Progenitor cell of endocrine pancreas (in vitro differentiated cells): ENCODE measurements at regions not wholly inside any gene's neighbourhood (a gene's known extent, or its start where the extent isn't known, plus 50 kb on each side); places are given as distances from the start of the nearest gene placed in this dataset.

Source experiments
- DNase-seq: peaks from one replicate; pipeline ENCODE4 v3.0.0; 2021; ENCODE audit warnings: low spot score; ENCODE audit not compliant: unreplicated experiment
- H3K27ac Mint-ChIP-seq: 2 replicates; pipeline ENCODE4 v1.8.0; 2021; ENCODE audit warnings: mild to moderate bottlenecking, moderate library complexity, mixed read lengths
- H3K27me3 Mint-ChIP-seq: 2 replicates; pipeline ENCODE4 v1.8.0; 2021; ENCODE audit warnings: mixed read lengths
- H3K36me3 Mint-ChIP-seq: 2 replicates; pipeline ENCODE4 v1.8.0; 2022; ENCODE audit warnings: mixed read lengths; ENCODE audit not compliant: insufficient read depth
- H3K4me1 Mint-ChIP-seq: 2 replicates; pipeline ENCODE4 v1.8.0; 2021; ENCODE audit warnings: low read depth, mixed read lengths
- H3K4me3 Mint-ChIP-seq: 2 replicates; pipeline ENCODE4 v1.8.0; 2021; ENCODE audit warnings: low read depth, mild to moderate bottlenecking, moderate library complexity, mixed read lengths
- H3K9me3 Mint-ChIP-seq: 2 replicates; pipeline ENCODE4 v1.8.0; 2021; ENCODE audit warnings: low read depth, mixed read lengths
- CTCF ChIP-seq: fragments of 200-600 bp; sonication (generic); IDR thresholded peaks from one replicate; pipeline ENCODE4 v1.5.0; 2021; ENCODE audit warnings: antibody characterized with exemption, mild to moderate bottlenecking; ENCODE audit not compliant: unreplicated experiment

DNA sequence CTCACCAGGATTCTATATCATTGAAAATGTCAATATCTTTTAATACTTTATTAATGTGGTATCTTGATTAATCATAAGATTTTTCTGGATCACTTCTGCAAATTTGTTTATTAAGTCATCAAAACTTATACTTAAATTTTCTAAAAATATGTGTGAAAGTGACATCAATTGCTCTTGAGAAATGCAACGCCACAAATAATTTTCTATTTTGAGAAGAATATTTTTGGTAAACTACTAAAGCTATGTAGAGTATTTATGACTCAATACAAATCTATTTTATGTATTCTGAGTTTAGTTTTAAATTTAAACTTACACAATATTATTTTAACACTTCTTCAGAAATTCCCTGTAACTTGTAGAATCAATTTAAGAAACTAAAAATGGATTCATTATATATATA is 263.3 kb downstream of the RASSF9 start:
- no peaks in the 10 kb centered on the region for H3K27me3 Mint-ChIP-seq
- H3K4me1 Mint-ChIP-seq: peaks cover 6% of the 10 kb centered on the region
- H3K27ac Mint-ChIP-seq: no peak overlapping the region
- no peak for TF ChIP-seq CTCF
- DNase-seq: no peak
- H3K36me3 Mint-ChIP-seq: no peaks in the 10 kb centered on the region
- no peak overlapping the region for H3K4me3 Mint-ChIP-seq
- no peaks in the 10 kb centered on the region for H3K9me3 Mint-ChIP-seq

- Mint-ChIP-seq H3K4me3 (no peak overlapping the region), H3K27me3 (no peaks in the 10 kb centered on the region), H3K27ac (no peak overlapping the region), H3K4me1 (peaks cover 3% of the 10 kb centered on the region), H3K9me3 (no peaks in the 10 kb centered on the region), H3K36me3 (no peaks in the 10 kb centered on the region)
- no peak for DNase-seq
- TF ChIP-seq CTCF: no peak
Observed at GRCh38 chr12:85573635-85574214, 262.5 kb downstream of the RASSF9 start.

DNA sequence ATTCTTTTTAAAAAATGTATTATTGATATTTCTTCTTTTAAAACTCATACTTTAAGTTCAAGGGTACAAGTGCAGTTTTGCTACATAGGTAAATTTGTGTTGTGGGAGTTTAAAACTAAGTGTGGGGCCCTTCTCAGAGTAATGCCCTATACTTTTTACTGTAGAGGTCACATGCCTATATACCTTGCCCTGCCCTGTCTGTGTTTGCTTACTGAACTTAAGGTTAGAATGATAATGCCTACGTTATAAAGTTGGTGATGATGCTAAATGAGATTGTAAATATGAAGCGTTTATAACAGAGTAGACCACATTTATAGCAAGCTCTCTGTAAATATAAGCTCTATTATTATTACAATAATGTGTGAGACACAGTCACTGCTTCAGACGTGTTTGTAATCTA is 261.9 kb downstream of the RASSF9 start:
- no peak overlapping the region for H3K4me3 Mint-ChIP-seq
- H3K4me1 Mint-ChIP-seq: peaks cover 3% of the 10 kb centered on the region
- H3K36me3 Mint-ChIP-seq: no peaks in the 10 kb centered on the region
- H3K9me3 Mint-ChIP-seq: no peaks in the 10 kb centered on the region
- TF ChIP-seq CTCF: no peak
- no peak overlapping the region for H3K27ac Mint-ChIP-seq
- no peak for DNase-seq
- H3K27me3 Mint-ChIP-seq: no peaks in the 10 kb centered on the region

- no peak overlapping the region for H3K4me3 Mint-ChIP-seq
- H3K4me1 Mint-ChIP-seq: peaks cover 3% of the 10 kb centered on the region
- no peaks in the 10 kb centered on the region for H3K9me3 Mint-ChIP-seq
- H3K27me3 Mint-ChIP-seq: no peaks in the 10 kb centered on the region
- no peak overlapping the region for H3K27ac Mint-ChIP-seq
- peak; percentile 75 for TF ChIP-seq CTCF
- H3K36me3 Mint-ChIP-seq: no peaks in the 10 kb centered on the region
- DNase-seq: no peak
Observed at GRCh38 chr12:85575120-85576096, 260.8 kb downstream of the RASSF9 start.

DNA sequence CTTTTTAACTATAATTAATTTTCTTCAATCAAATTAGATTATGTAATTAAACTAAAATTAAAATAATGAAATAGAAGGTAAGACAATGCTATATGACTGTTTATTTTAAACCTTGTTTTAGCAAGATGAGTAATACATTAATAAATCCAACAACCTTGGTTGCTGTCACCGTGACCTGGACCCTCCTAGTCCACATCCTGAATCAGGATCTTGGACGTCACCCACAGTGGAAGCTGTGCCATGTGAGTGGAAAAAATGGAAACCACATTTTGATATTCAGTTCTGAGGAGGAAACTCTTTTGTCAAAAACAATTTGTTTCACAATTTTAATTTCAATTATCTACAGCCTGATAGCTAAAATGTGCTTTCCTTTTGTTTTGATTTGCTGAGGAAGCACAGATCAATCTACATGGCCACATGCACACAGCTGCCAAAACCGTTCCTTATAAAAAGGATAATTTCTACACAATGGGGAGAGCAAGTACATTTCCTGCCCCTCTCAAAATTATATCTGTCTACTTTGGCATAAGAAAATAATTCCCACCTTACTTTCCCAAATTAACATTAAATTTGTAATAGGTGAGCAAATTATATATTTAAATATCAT is 255.5 kb downstream of the RASSF9 start:
- H3K27ac Mint-ChIP-seq: no peak overlapping the region
- no peaks in the 10 kb centered on the region for H3K9me3 Mint-ChIP-seq
- H3K27me3 Mint-ChIP-seq: no peaks in the 10 kb centered on the region
- H3K36me3 Mint-ChIP-seq: no peaks in the 10 kb centered on the region
- DNase-seq: no peak
- no peak overlapping the region for H3K4me3 Mint-ChIP-seq
- no peaks in the 10 kb centered on the region for H3K4me1 Mint-ChIP-seq
- no peak for TF ChIP-seq CTCF
